GM19035 (cell line): ENCODE measurements at regions not wholly inside any gene's neighbourhood (a gene's known extent, or its start where the extent isn't known, plus 50 kb on each side); places are given as distances from the start of the nearest gene placed in this dataset.

Experiments
- ATAC-seq: cut with Tn5 transposase; IDR thresholded peaks from one replicate; pipeline ENCODE4 v1.9.1; 2021; ENCODE audit not compliant: unreplicated experiment

DNA sequence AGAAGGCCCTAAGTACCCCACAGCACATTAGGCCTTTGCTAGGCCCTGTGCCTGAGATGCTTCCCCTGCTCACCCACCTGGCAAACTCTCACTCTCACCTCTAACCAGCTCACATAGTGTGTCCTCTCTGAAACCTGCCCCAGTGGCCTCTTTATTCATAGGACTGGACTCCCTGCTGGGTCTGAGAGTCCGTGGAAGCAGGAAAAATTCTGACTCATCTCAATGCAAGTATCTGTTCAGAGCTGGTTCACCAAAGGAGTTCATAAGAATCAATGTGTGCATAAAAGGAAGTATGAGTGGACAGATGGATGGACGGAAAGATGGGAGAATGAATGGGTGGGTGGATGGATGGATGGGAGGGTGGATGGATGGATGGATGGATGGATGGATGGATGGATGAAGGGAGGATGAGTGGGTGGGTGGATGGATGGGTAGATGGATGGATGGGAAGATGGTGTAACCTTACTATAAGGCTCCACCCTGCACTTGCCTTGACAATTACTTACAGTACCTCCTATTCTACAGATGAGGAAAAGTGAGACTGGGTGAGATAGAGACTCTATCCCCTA is 111.2 kb upstream of the ZMIZ1 start:
- ATAC-seq, result no peak

- no peak for ATAC-seq
Measured at GRCh38 chr10:78959217-78959923, 109.4 kb upstream of the ZMIZ1 start.

DNA sequence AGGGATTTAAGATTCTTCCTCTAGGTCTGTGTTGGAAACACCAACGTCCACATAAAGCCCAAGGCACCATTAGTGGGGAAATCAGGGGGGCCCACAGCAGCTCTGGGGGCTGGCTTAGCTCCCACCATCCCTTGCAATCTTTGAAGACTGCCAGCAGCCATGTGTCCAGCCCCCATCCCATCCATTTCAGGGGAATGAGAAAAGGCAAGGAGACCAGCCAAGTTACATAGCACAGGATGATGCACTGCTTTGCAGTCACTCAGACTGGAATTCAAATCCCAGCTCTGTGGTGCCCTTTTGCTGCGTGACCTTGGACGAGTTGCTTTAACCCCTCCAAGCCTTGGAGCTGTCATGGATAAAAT is 108.9 kb upstream of the ZMIZ1 start:
- ATAC-seq, result no peak

- ATAC-seq, result no peak
Measured at GRCh38 chr10:78960316-78960800, 108.4 kb upstream of the ZMIZ1 start.

DNA sequence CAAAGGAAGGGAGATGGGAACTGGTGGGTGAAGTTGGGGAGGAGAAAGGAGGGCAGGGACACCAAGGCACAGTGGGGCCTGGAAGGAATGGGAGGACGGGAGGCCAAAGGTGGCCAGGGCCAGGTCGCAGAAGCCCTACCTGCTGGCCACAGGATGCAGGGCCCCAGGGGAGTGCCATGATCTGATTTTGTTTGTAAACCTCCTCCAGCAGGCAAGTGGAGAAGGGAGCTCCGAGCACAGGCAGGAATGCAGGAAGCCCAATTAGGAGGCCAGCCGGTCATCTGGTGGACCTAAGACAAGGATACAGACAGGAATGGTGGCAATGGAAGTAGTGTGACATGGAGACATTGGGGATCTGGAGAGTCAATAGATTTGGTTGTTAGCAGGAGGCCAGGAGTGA is 107.0 kb upstream of the ZMIZ1 start:
- no peak for ATAC-seq

- ATAC-seq, result no peak
Measured at GRCh38 chr10:78963074-78964034, 105.4 kb upstream of the ZMIZ1 start.

- ATAC-seq, result no peak
Measured at GRCh38 chr10:78964274-78964951, 104.4 kb upstream of the ZMIZ1 start.

DNA sequence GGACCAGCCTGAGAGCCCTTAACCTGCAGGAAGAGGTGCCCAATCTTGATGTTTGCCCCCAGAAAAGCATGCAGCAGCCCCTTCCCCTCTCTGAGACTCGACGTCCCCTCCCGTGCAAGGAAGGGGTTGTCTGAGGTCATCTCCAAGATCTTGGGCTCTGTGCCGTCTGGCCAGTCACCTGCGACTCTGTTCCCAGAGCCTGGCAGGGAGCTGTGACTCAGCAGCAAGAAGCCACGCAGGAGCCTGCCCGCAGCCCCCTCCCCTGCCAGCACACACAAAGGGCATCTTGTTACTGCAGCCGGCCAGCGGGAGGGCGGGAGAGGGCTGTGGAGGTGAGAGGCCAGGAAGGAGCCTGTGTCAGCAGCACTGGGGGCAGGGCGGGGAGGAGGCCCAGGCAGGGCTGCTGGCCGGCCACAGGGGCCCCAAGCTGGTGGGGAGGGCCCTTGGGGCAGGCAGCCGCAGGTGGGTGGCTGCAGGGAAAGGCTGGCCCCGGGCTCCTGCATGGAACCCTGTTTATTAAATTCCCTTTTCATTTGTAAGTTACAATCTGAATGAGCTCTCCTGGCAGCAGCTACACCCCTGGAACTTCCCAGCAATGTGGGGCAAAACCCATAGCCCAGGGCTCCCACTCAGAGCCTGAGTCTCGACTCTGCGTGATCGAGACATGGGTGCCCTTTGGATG is 103.7 kb upstream of the ZMIZ1 start:
- ATAC-seq, result no peak

- no peak for ATAC-seq
Measured at GRCh38 chr10:78966182-78966787, 102.5 kb upstream of the ZMIZ1 start.

- no peak for ATAC-seq
Measured at GRCh38 chr10:78966844-78967488, 101.8 kb upstream of the ZMIZ1 start.

DNA sequence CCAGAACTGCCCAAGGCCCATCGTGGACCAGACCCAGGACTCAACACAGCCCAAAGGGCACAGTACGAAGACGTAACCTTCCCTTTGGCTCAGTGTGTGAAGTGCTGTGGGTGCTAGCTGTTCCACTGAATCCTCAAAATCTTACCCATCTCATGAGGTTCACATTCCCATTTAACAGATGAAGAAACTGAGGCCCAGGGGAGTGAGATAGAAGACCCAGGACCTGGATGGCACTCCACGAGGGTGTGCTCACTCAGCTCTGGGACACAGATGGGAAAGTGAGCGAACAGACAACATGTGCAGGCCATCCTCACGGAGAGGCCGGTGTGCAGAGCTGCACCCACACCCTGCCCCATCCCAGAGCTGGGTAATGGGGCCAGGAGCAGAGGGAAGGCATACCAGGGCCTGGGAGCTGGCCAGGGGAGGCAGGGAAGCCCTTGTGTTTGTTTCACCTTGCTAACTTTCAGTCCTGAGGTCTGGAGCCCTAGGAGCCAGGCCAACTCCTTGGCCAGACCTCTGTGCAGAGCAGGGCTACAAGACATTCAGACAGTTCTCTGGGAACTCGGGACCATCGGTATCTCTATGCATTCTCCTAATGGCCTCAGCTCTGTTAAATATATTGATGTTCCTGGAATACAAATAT is 100.3 kb upstream of the ZMIZ1 start:
- ATAC-seq, result no peak

- no peak for ATAC-seq
Measured at GRCh38 chr10:78968943-78969342, 99.8 kb upstream of the ZMIZ1 start.

DNA sequence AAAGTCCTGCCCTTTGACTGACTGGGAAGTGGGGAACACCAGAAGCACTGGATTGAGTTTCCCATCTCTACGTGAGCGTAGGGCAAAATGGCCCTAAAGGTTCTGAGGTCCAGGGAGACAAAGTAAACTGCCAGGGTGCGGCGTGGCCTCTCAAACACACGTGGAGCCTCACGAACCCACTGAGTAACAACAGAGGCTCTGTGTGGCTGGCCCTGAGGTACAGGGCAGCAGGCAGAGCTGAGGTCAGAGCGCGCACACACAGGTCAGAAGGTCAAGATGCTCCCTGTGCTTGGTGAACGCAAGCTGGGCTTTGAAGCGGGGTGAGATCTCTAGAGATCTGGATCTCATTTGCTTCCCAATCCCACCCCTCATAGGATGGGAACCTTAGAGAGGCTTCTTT is 99.0 kb upstream of the ZMIZ1 start:
- ATAC-seq, result no peak

DNA sequence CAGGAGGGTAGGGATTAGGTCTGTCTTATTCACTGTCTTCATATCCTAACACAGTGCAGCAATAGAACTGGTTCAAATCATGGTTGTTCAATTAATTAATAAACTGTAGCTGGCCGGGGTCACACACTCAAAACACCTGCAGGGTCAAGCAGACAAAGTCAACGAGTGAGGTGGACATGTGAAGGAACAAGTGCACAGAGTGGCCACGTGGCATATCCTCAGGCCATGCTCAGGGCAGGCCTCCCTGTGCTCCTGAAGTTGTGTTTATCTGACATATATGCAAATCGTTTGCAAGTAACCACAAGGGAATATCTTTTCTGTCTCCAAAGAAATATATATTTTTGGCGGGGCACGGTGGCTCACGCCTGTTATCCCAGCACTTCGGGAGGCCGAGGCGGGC is 98.5 kb upstream of the ZMIZ1 start:
- ATAC-seq, result no peak

- ATAC-seq, result no peak
Measured at GRCh38 chr10:78971094-78971682, 97.6 kb upstream of the ZMIZ1 start.

DNA sequence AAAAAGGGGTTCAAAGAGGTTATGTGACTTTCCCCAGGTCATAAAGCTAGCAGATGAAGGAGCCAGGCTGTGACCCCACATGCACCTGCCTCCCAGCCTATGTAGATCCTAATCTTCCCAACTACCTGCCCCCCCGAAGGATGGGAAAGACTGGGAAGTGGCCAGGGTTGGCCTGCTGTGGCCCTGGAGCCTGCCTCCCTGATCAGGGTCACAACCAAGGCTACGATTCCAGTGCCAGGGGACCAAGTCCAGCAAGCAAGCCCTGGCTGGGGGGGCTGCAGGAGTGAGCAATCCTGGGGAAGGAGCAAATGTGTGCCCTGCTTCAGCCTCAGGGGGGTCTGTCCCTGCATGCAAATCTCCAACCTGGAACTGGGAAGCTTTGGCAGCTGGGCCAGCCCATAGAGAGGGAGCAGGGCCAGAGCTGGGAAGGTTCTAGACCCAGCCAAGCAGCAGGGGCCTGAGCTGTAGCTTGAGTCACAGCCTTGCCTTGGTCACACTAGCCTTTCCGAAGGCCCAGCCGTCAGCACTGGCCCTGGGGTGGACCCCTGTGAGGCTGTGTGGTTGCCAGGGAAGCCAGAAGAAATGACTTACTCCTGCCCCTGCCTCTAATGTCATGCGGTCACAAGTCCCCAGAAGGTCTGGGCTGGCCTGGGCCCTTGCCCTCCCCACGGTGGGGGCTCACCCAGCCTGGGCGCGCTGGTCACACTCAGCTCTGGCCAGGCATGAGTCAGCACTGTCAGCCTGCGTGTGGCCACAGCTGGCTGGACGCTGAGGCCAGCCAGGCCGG is 96.4 kb upstream of the ZMIZ1 start:
- ATAC-seq, result no peak

DNA sequence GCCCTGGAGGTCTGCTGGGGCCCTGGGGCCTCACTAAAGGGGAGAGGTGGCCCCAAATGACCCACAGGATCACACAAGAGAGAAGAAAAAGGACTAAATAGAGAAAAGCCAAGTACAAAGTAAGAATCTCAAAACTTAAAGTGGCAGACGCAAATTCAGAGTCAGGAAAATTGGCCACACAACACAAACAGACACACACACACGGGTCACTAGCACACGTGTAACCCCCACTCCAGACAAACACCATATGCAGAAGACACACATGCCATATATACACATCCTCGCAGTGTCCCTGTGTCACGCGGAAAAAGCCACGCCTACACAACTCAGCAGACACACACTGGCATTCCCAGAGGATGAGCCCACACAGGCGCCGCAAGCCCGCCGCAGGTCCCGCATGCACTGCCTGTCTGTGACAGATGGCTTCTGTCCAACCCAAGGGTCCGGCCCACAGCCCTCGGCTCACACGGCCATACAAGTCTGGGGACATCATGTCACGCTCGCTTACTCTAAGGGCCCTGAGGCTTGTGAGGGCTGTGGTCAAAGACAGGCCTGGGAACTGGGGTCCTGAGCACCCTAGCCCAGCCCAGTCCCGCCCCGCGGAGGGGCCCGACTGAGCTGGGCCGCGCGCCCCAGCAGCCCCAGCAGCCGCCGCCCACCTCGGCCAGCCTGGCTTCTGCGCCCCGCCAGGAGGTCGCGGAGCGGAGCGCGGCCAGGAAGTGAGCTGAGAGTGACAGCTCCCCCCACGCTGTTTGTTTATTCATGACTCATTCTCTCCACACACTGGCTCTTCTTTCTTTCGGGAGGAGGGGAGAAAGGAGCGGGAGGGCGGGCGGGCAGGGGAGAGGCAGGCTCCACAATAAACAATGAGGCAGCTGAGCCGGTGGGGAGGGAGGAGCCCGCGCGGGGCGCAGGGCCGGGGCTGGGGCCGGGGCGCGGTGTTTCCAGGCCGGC is 95.5 kb upstream of the ZMIZ1 start:
- ATAC-seq, result peak; percentile 87
